H9 (cell line): ENCODE measurements at regions not wholly inside any gene's neighbourhood (a gene's known extent, or its start where the extent isn't known, plus 50 kb on each side); places are given as distances from the start of the nearest gene placed in this dataset.

Experiments
- DNase-seq: peaks from one replicate; pipeline ENCODE4 v3.0.0-alpha.2; 2017
- H2AFZ ChIP-seq: one replicate; pipeline ENCODE4 v1.6.1; 2013; ENCODE audit warnings: mild to moderate bottlenecking, low read length, control low read depth, moderate library complexity
- H2AK5ac ChIP-seq: 2 replicates; pipeline ENCODE4 v1.6.1; 2013; ENCODE audit warnings: low read length, control low read depth, mixed read lengths; ENCODE audit not compliant: insufficient read length
- H2BK120ac ChIP-seq: one replicate; pipeline ENCODE4 v1.6.1; 2013; ENCODE audit warnings: low read depth, mild to moderate bottlenecking, low read length, control low read depth, inconsistent platforms; ENCODE audit not compliant: poor library complexity, severe bottlenecking
- H2BK12ac ChIP-seq: 2 replicates; pipeline ENCODE4 v1.6.1; 2013; ENCODE audit warnings: low read length, control low read depth, mixed read lengths, low read depth; ENCODE audit not compliant: insufficient read length
- H2BK15ac ChIP-seq: 2 replicates; pipeline ENCODE4 v1.6.1; 2013; ENCODE audit warnings: low read depth, low read length, control low read depth
- H2BK20ac ChIP-seq: one replicate; pipeline ENCODE4 v1.6.1; 2013; ENCODE audit warnings: low read depth, mild to moderate bottlenecking, low read length, control low read depth, inconsistent platforms; ENCODE audit not compliant: poor library complexity, severe bottlenecking
- H2BK5ac ChIP-seq: 2 replicates; pipeline ENCODE4 v1.6.1; 2013; ENCODE audit warnings: low read length, control low read depth, mixed read lengths; ENCODE audit not compliant: insufficient read length
- H3K14ac ChIP-seq: 2 replicates; pipeline ENCODE4 v1.6.1; 2013; ENCODE audit warnings: low read length, control low read depth; ENCODE audit not compliant: insufficient read depth
- H3K18ac ChIP-seq: 2 replicates; pipeline ENCODE4 v1.6.1; 2013; ENCODE audit warnings: low read depth, mild to moderate bottlenecking, mixed read lengths, low read length, control low read depth; ENCODE audit not compliant: insufficient read length
- H3K23ac ChIP-seq: 2 replicates; pipeline ENCODE4 v1.6.1; 2013; ENCODE audit warnings: low read length, control low read depth, mixed read lengths, low read depth; ENCODE audit not compliant: insufficient read length
- H3K23me2 ChIP-seq: 2 replicates; pipeline ENCODE4 v1.6.1; 2013; ENCODE audit warnings: low read depth, mild to moderate bottlenecking, mixed read lengths, low read length, control low read depth; ENCODE audit not compliant: insufficient read length, poor library complexity, severe bottlenecking
- H3K27ac ChIP-seq: 2 replicates; pipeline ENCODE4 v1.5.1; 2013; ENCODE audit warnings: low read length, control low read depth, mixed read lengths, low read depth; ENCODE audit not compliant: insufficient read length
- H3K27me3 ChIP-seq: 2 replicates; pipeline ENCODE4 v1.6.1; 2013; ENCODE audit warnings: low read length, control low read depth, inconsistent platforms; ENCODE audit not compliant: insufficient read depth
- H3K4ac ChIP-seq: 2 replicates; pipeline ENCODE4 v1.6.1; 2013; ENCODE audit warnings: low read depth, mild to moderate bottlenecking, control low read depth, inconsistent platforms, low read length, moderate library complexity
- H3K4me1 ChIP-seq: 2 replicates; pipeline ENCODE4 v1.6.1; 2013; ENCODE audit warnings: low read length, control low read depth, inconsistent platforms; ENCODE audit not compliant: insufficient read depth
- H3K4me2 ChIP-seq: 2 replicates; pipeline ENCODE4 v1.6.1; 2013; ENCODE audit warnings: low read length, control low read depth, mixed read lengths; ENCODE audit not compliant: insufficient read length, insufficient read depth
- H3K56ac ChIP-seq: 2 replicates; pipeline ENCODE4 v1.6.1; 2013; ENCODE audit warnings: low read depth, mild to moderate bottlenecking, mixed read lengths, low read length, control low read depth; ENCODE audit not compliant: insufficient read length
- H3K79me1 ChIP-seq: 2 replicates; pipeline ENCODE4 v1.6.1; 2013; ENCODE audit warnings: low read depth, mild to moderate bottlenecking, moderate library complexity, low read length, control low read depth, inconsistent platforms; ENCODE audit not compliant: insufficient read depth, poor library complexity, severe bottlenecking
- H3K79me2 ChIP-seq: 2 replicates; pipeline ENCODE4 v1.6.1; 2013; ENCODE audit warnings: low read length, control low read depth, inconsistent platforms; ENCODE audit not compliant: insufficient read depth
- H3K9ac ChIP-seq: 2 replicates; pipeline ENCODE4 v1.6.1; 2013; ENCODE audit warnings: low read length, control low read depth, mixed read lengths; ENCODE audit not compliant: insufficient read length; ENCODE audit errors: extremely low read depth
- H3K9me3 ChIP-seq: one replicate; pipeline ENCODE4 v1.6.1; 2013; ENCODE audit warnings: low read depth, low read length, inconsistent platforms; ENCODE audit not compliant: control insufficient read depth
- H3T11ph ChIP-seq: one replicate; pipeline ENCODE4 v1.6.1; 2013; ENCODE audit warnings: mild to moderate bottlenecking, low read length, control low read depth, inconsistent platforms
- H4K20me1 ChIP-seq: one replicate; pipeline ENCODE4 v1.6.1; 2013; ENCODE audit not compliant: control insufficient read depth, insufficient read length, insufficient read depth
- H4K5ac ChIP-seq: 2 replicates; pipeline ENCODE4 v1.6.1; 2013; ENCODE audit warnings: low read depth, mild to moderate bottlenecking, mixed read lengths, low read length, control low read depth; ENCODE audit not compliant: insufficient read length
- H4K8ac ChIP-seq: replicated peaks from 2 replicates; pipeline ENCODE4 v1.6.1; 2013; ENCODE audit warnings: low read length, control low read depth, mixed read lengths, low read depth; ENCODE audit not compliant: insufficient read length
- H4K91ac ChIP-seq: 2 replicates; pipeline ENCODE4 v1.6.1; 2013; ENCODE audit warnings: low read depth, mild to moderate bottlenecking, moderate library complexity, mixed read lengths, low read length, control low read depth; ENCODE audit not compliant: insufficient read length
- H3K27ac Mint-ChIP-seq, 3 experiments: 2 replicates in 2 of 3; 3 replicates in 1 of 3; pipeline ENCODE4 v1.8.0; 2020 to 2021; ENCODE audit warnings: mixed read lengths in 3 of 3, mild to moderate bottlenecking in 1 of 3, moderate library complexity in 1 of 3
- H3K27me3 Mint-ChIP-seq: 2 replicates; pipeline ENCODE4 v1.8.0; 2021; ENCODE audit warnings: low read depth, mild to moderate bottlenecking, moderate library complexity, mixed read lengths
- H3K36me3 Mint-ChIP-seq, 3 experiments: 2 replicates in 2 of 3; 3 replicates in 1 of 3; pipeline ENCODE4 v1.8.0; 2020 to 2021; ENCODE audit warnings: low read depth in 3 of 3, mixed read lengths in 3 of 3; ENCODE audit not compliant: insufficient read depth in 1 of 3
- H3K4me1 Mint-ChIP-seq, 2 experiments: 2 replicates each; pipeline ENCODE4 v1.8.0; 2020; ENCODE audit warnings: mixed read lengths in 2 of 2
- H3K4me3 Mint-ChIP-seq, 2 experiments: 2 replicates in 1 of 2; 3 replicates in 1 of 2; pipeline ENCODE4 v1.8.0; 2020 to 2021; ENCODE audit warnings: mild to moderate bottlenecking in 2 of 2, mixed read lengths in 2 of 2, moderate library complexity in 1 of 2
- H3K9me3 Mint-ChIP-seq, 2 experiments: 2 replicates in 1 of 2; 3 replicates in 1 of 2; pipeline ENCODE4 v1.8.0; 2020; ENCODE audit warnings: mild to moderate bottlenecking in 2 of 2, mixed read lengths in 2 of 2, moderate library complexity in 1 of 2
- TF ChIP-seq, protein P1 (sequence below): fragments of 200-600 bp; sonication (generic); conservative IDR thresholded peaks from 3 replicates; pipeline ENCODE4 v1.8.0; 2021; ENCODE audit warnings: antibody characterized with exemption, mild to moderate bottlenecking

DNA sequence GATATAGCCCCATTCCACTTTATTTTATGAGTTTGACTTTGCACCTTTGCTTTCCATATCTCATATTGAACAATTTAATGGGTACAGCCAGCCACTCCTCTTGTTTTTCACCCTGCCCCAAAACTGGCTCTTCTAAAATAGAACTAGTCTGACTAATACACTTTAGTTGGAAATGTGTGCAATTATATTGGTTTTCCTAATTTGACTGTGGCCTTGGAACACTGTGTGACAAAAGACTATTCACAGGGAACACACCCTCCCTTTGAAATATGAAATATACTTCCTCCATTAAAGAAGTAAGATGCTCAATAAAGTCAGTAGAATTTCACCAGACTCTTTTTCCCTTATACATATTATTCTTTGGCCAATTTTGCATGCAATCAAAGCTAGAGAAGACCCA is 218.6 kb upstream of the DCN start:
- no peak overlapping the region for H2BK12ac ChIP-seq
- H3K79me1 ChIP-seq = no peaks in the 10 kb centered on the region
- H2AFZ ChIP-seq = no peak overlapping the region
- no peaks in the 10 kb centered on the region for H3K9me3 ChIP-seq
- TF ChIP-seq, protein P1, sequence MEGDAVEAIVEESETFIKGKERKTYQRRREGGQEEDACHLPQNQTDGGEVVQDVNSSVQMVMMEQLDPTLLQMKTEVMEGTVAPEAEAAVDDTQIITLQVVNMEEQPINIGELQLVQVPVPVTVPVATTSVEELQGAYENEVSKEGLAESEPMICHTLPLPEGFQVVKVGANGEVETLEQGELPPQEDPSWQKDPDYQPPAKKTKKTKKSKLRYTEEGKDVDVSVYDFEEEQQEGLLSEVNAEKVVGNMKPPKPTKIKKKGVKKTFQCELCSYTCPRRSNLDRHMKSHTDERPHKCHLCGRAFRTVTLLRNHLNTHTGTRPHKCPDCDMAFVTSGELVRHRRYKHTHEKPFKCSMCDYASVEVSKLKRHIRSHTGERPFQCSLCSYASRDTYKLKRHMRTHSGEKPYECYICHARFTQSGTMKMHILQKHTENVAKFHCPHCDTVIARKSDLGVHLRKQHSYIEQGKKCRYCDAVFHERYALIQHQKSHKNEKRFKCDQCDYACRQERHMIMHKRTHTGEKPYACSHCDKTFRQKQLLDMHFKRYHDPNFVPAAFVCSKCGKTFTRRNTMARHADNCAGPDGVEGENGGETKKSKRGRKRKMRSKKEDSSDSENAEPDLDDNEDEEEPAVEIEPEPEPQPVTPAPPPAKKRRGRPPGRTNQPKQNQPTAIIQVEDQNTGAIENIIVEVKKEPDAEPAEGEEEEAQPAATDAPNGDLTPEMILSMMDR = no peak
- no peak overlapping the region for H3K27ac Mint-ChIP-seq
- no peak overlapping the region for H3K23ac ChIP-seq
- no peaks in the 10 kb centered on the region for H3K79me2 ChIP-seq
- H3K4ac ChIP-seq = no peak overlapping the region
- no peaks in the 10 kb centered on the region for H4K20me1 ChIP-seq
- no peak overlapping the region for H3K4me3 Mint-ChIP-seq
- peaks cover 4 to 8% of the 10 kb centered on the region in 2 experiments for H3K4me1 Mint-ChIP-seq
- H2BK20ac ChIP-seq = no peak overlapping the region
- no peak overlapping the region for H2BK15ac ChIP-seq
- no peak overlapping the region for H4K91ac ChIP-seq
- no peak overlapping the region for H3T11ph ChIP-seq
- H3K9ac ChIP-seq = no peak overlapping the region
- H3K36me3 Mint-ChIP-seq = 0 out of 7 replicates have a peak, but pooled peaks cover 0 to under 1% (median under 1%) of the 10 kb centered on the region in 3 experiments
- DNase-seq = no peak
- no peak overlapping the region for H2BK5ac ChIP-seq
- H3K4me1 ChIP-seq = no peaks in the 10 kb centered on the region; the same call in 1 of the 2 replicates
- H3K27me3 Mint-ChIP-seq = no peaks in the 10 kb centered on the region
- H2AK5ac ChIP-seq = no peak overlapping the region
- no peak overlapping the region for H2BK120ac ChIP-seq
- no peaks in the 10 kb centered on the region for H3K27me3 ChIP-seq
- H4K8ac ChIP-seq = no peak overlapping the region
- no peaks in the 10 kb centered on the region for H3K23me2 ChIP-seq
- no peak overlapping the region for H4K5ac ChIP-seq
- no peak overlapping the region for H3K14ac ChIP-seq
- no peaks in the 10 kb centered on the region; a peak in 1 of 5 replicates for H3K9me3 Mint-ChIP-seq
- no peak overlapping the region for H3K27ac ChIP-seq
- no peak overlapping the region for H3K4me2 ChIP-seq
- no peak overlapping the region for H3K56ac ChIP-seq
- no peak overlapping the region for H3K18ac ChIP-seq
